Peyer's patch (tissue), 4 donors: ENCODE measurements at regions not wholly inside any gene's neighbourhood (a gene's known extent, or its start where the extent isn't known, plus 50 kb on each side); places are given as distances from the start of the nearest gene placed in this dataset.
"Not testable (repeated sequence)": the region's sequence is repeated elsewhere in the genome, so short reads cannot be mapped to it uniquely, and the experiment has no call there.

Experiments used
- CTCF ChIP-seq, 6 experiments: fragments of 450-650 bp in 4 of 6; fragments of 200-600 bp in 2 of 6; sonication (generic) in 1 of 6; IDR thresholded peaks; one replicate each; pipeline ENCODE4 v1.5.1; 2017 to 2019; ENCODE audit warnings: antibody characterized with exemption in 6 of 6, mild to moderate bottlenecking in 3 of 6, moderate library complexity in 1 of 6
- POLR2A ChIP-seq, 2 donors: fragments of 450-650 bp; IDR thresholded peaks; one replicate each; pipeline ENCODE4 v1.5.1; 2017; ENCODE audit warnings: antibody characterized with exemption in 2 of 2, mild to moderate bottlenecking in 2 of 2, moderate library complexity in 2 of 2

GRCh38 chr21:14013623-14014498 lies 196.9 kb downstream of the LIPI start:
- not testable (repeated sequence) for TF ChIP-seq CTCF, POLR2A (IDR thresholded peaks at IDR 0.05)
